ENCODE measurements at regions not wholly inside any gene's neighbourhood (a gene's known extent, or its start where the extent isn't known, plus 50 kb on each side); places are given as distances from the start of the nearest gene placed in this dataset.

GRCh38 chr15:31727612-31728011, 302.7 kb upstream of the CHRNA7 start:
- Histone ChIP-seq H3K27ac (no peak overlapping the region), H3K79me2 (ENCODE audit: insufficient read depth) (no peaks in the 10 kb centered on the region), H3K4me1 (ENCODE audit: insufficient read depth) (no peaks in the 10 kb centered on the region), H3F3A (ENCODE audit: insufficient read depth) (no peaks in the 10 kb centered on the region), H3K27me3 (replicated peaks; ENCODE audit: insufficient read depth) (no peaks in the 10 kb centered on the region), H4K20me1 (ENCODE audit: insufficient read depth) (no peaks in the 10 kb centered on the region), H3K36me3 (ENCODE audit: low read depth) (no peaks in the 10 kb centered on the region), H3K4me2 (ENCODE audit: unreplicated experiment) (no peak overlapping the region), H3K9ac (no peak overlapping the region), H3K4me3 (no peak overlapping the region), H2AFZ (no peak overlapping the region), H3K9me3 (ENCODE audit: low read depth) (no peaks in the 10 kb centered on the region), H3K9me2 (ENCODE audit: insufficient read depth) (no peaks in the 10 kb centered on the region)
- in situ Hi-C loops (cut with MboI): no loop called here
- no peak for DNase-seq
- no peak for TF ChIP-seq EZH2phosphoT487 (IDR thresholded peaks at IDR 0.05; ENCODE audit: insufficient read depth, low read depth)
- no peak for TF ChIP-seq EZH2 (IDR thresholded peaks at IDR 0.05; ENCODE audit: insufficient read depth, poor library complexity, severe bottlenecking)
- 33 to 42% methylated on average over 3 of the region's 3 CpGs for WGBS, 2 experiments (ENCODE audit: low coverage in 1 of 2, low lambda C conversion rate in 2 of 2, missing lambda C conversion rate in 2 of 2)

- in situ Hi-C loops (cut with MboI): no loop called here
- 4 to 14% methylated on average over 3 of the region's 3 CpGs for WGBS, 2 experiments (ENCODE audit: low coverage in 1 of 2, low lambda C conversion rate in 2 of 2, missing lambda C conversion rate in 2 of 2)
- H4K20me1 ChIP-seq (ENCODE audit: insufficient read depth): no peaks in the 10 kb centered on the region
Measured at GRCh38 chr15:31732726-31733125, 297.6 kb upstream of the CHRNA7 start.

DNA sequence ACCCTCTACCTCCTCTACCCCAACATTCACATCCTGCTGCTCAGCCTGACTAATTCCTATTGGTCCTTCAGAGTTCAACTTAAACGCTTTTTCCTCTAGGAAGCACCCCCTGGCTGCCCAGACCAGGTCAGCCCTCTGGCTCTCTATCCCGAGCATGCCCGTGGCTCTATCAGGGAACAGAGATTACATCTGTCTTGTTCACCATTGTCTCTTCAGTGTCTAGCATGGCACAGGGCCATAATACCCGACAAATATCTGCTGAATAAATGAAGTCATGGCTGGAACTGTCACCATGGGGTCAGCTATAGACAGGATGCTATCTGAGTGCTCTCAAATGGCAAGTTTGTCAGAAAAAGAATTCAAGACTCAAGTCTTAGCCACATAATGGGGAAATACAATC, 296.9 kb upstream of the CHRNA7 start:
- H4K20me1 ChIP-seq (ENCODE audit: insufficient read depth): no peaks in the 10 kb centered on the region
- H3K4me3 ChIP-seq: no peak overlapping the region
- H3K9me2 ChIP-seq (ENCODE audit: insufficient read depth): no peaks in the 10 kb centered on the region
- no peaks in the 10 kb centered on the region for H3F3A ChIP-seq (ENCODE audit: insufficient read depth)
- H3K27me3 ChIP-seq (replicated peaks; ENCODE audit: insufficient read depth): no peaks in the 10 kb centered on the region
- no peaks in the 10 kb centered on the region for H3K36me3 ChIP-seq (ENCODE audit: low read depth)
- TF ChIP-seq EZH2 (IDR thresholded peaks at IDR 0.05; ENCODE audit: insufficient read depth, poor library complexity, severe bottlenecking) (no peak), EZH2phosphoT487 (IDR thresholded peaks at IDR 0.05; ENCODE audit: insufficient read depth, low read depth) (no peak)
- no peak overlapping the region for H3K27ac ChIP-seq
- H3K79me2 ChIP-seq (ENCODE audit: insufficient read depth): no peaks in the 10 kb centered on the region
- no peaks in the 10 kb centered on the region for H3K4me1 ChIP-seq (ENCODE audit: insufficient read depth)
- no peak overlapping the region for H3K4me2 ChIP-seq (ENCODE audit: unreplicated experiment)
- 15 to 24% methylated on average over 4 of the region's 4 CpGs for WGBS, 2 experiments (ENCODE audit: low coverage in 1 of 2, low lambda C conversion rate in 2 of 2, missing lambda C conversion rate in 2 of 2)
- in situ Hi-C loops (cut with MboI): no loop called here
- DNase-seq: no peak
- no peak overlapping the region for H2AFZ ChIP-seq
- no peak overlapping the region for H3K9ac ChIP-seq
- H3K9me3 ChIP-seq (ENCODE audit: low read depth): no peaks in the 10 kb centered on the region

More at GRCh38 chr15:31732726-31733125, 297.6 kb upstream of the CHRNA7 start:
- no peak for TF ChIP-seq EZH2 (IDR thresholded peaks at IDR 0.05; ENCODE audit: insufficient read depth, poor library complexity, severe bottlenecking)
- no peak for TF ChIP-seq EZH2phosphoT487 (IDR thresholded peaks at IDR 0.05; ENCODE audit: insufficient read depth, low read depth)
- H3K4me2 ChIP-seq (ENCODE audit: unreplicated experiment): no peak overlapping the region
- DNase-seq: no peak
- no peak overlapping the region for H2AFZ ChIP-seq
- no peaks in the 10 kb centered on the region for H3F3A ChIP-seq (ENCODE audit: insufficient read depth)
- no peak overlapping the region for H3K4me3 ChIP-seq
- H3K27me3 ChIP-seq (replicated peaks; ENCODE audit: insufficient read depth): no peaks in the 10 kb centered on the region
- no peaks in the 10 kb centered on the region for H3K9me2 ChIP-seq (ENCODE audit: insufficient read depth)
- H3K9ac ChIP-seq: no peak overlapping the region
- H3K4me1 ChIP-seq (ENCODE audit: insufficient read depth): no peaks in the 10 kb centered on the region
- no peaks in the 10 kb centered on the region for H3K36me3 ChIP-seq (ENCODE audit: low read depth)
- H3K79me2 ChIP-seq (ENCODE audit: insufficient read depth): no peaks in the 10 kb centered on the region
- no peak overlapping the region for H3K27ac ChIP-seq
- no peaks in the 10 kb centered on the region for H3K9me3 ChIP-seq (ENCODE audit: low read depth)

- H3K9ac ChIP-seq: no peak overlapping the region
- no peak overlapping the region for H3K4me3 ChIP-seq
- H3K27ac ChIP-seq: no peak overlapping the region
- no peaks in the 10 kb centered on the region for H3K36me3 ChIP-seq (ENCODE audit: low read depth)
- H3K4me2 ChIP-seq (ENCODE audit: unreplicated experiment): no peak overlapping the region
- no peaks in the 10 kb centered on the region for H3K27me3 ChIP-seq (replicated peaks; ENCODE audit: insufficient read depth)
- H3K9me3 ChIP-seq (ENCODE audit: low read depth): no peaks in the 10 kb centered on the region
- in situ Hi-C loops (cut with MboI): no loop called here
- no peaks in the 10 kb centered on the region for H3K79me2 ChIP-seq (ENCODE audit: insufficient read depth)
- no peaks in the 10 kb centered on the region for H3K9me2 ChIP-seq (ENCODE audit: insufficient read depth)
- no peak overlapping the region for H2AFZ ChIP-seq
- no peaks in the 10 kb centered on the region for H3F3A ChIP-seq (ENCODE audit: insufficient read depth)
- no peaks in the 10 kb centered on the region for H3K4me1 ChIP-seq (ENCODE audit: insufficient read depth)
- DNase-seq: no peak
- H4K20me1 ChIP-seq (ENCODE audit: insufficient read depth): no peaks in the 10 kb centered on the region
- WGBS, 2 experiments (ENCODE audit: low coverage in 1 of 2, low lambda C conversion rate in 2 of 2, missing lambda C conversion rate in 2 of 2): 15% methylated on average over 9 of the region's 9 CpGs
- TF ChIP-seq EZH2 (IDR thresholded peaks at IDR 0.05; ENCODE audit: insufficient read depth, poor library complexity, severe bottlenecking) (no peak), EZH2phosphoT487 (IDR thresholded peaks at IDR 0.05; ENCODE audit: insufficient read depth, low read depth) (no peak)
Measured at GRCh38 chr15:31740203-31740602, 290.1 kb upstream of the CHRNA7 start.

DNA sequence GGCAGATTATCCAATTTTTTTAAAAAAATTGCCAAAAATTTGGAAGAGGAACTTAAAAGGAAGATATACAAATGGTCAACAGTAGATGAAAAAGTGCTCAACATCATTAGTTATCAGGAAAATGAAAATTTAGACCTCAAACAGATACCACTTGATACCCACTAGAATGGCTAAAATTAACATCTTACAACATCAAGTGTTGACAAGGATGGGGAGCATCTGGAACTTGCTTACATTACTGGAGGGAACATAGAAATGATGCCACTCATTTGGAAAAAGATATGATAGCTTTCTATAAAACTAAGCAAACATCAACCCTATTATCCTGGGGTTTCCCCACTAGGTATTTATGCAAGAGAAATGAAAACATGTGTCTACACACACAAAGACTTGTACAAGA, 284.5 kb upstream of the CHRNA7 start:
- Histone ChIP-seq H2AFZ (no peak overlapping the region), H3K9ac (no peak overlapping the region), H3K27me3 (replicated peaks; ENCODE audit: insufficient read depth) (no peaks in the 10 kb centered on the region), H3K79me2 (ENCODE audit: insufficient read depth) (no peaks in the 10 kb centered on the region), H3K4me2 (ENCODE audit: unreplicated experiment) (no peak overlapping the region), H3K9me2 (ENCODE audit: insufficient read depth) (no peaks in the 10 kb centered on the region), H3K9me3 (ENCODE audit: low read depth) (no peaks in the 10 kb centered on the region), H3F3A (ENCODE audit: insufficient read depth) (no peaks in the 10 kb centered on the region), H3K4me3 (no peak overlapping the region), H3K27ac (no peak overlapping the region), H4K20me1 (ENCODE audit: insufficient read depth) (no peaks in the 10 kb centered on the region), H3K36me3 (ENCODE audit: low read depth) (no peaks in the 10 kb centered on the region), H3K4me1 (ENCODE audit: insufficient read depth) (no peaks in the 10 kb centered on the region)
- TF ChIP-seq EZH2phosphoT487 (IDR thresholded peaks at IDR 0.05; ENCODE audit: insufficient read depth, low read depth): no peak
- TF ChIP-seq EZH2 (IDR thresholded peaks at IDR 0.05; ENCODE audit: insufficient read depth, poor library complexity, severe bottlenecking): no peak
- in situ Hi-C loops (cut with MboI): no loop called here
- DNase-seq: no peak

All from GM23248 (cell line).